ENCODE measurements at regions not wholly inside any gene's neighbourhood (a gene's known extent, or its start where the extent isn't known, plus 50 kb on each side); places are given as distances from the start of the nearest gene placed in this dataset.

DNA sequence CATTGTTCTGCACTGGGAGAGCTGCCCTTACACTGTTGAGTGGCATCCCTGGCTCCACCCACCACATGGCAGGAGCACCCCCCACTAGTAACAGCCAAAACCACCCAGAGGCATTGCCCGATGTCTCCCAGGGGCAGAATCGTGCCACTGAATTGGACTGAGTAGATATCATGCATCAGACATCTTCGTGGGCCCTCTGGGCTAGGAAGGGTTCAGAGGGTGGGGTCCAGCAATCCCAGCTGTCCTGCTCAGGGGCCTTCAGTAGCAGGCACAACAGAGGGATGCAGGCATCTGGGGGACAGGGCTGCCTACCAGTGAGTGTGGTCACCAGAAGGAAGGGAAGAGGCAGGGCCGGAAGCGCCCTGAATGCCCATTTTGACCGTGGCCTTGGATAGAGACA lies 119.7 kb upstream of the PPP2R2D start:
- TF ChIP-seq MYC (IDR thresholded peaks at IDR 0.05; ENCODE audit: low read depth, low read length) (no peak), POLR2A (IDR thresholded peaks at IDR 0.05; ENCODE audit: extremely low read depth, insufficient read length) (no peak)
- TF ChIP-seq, protein P1, sequence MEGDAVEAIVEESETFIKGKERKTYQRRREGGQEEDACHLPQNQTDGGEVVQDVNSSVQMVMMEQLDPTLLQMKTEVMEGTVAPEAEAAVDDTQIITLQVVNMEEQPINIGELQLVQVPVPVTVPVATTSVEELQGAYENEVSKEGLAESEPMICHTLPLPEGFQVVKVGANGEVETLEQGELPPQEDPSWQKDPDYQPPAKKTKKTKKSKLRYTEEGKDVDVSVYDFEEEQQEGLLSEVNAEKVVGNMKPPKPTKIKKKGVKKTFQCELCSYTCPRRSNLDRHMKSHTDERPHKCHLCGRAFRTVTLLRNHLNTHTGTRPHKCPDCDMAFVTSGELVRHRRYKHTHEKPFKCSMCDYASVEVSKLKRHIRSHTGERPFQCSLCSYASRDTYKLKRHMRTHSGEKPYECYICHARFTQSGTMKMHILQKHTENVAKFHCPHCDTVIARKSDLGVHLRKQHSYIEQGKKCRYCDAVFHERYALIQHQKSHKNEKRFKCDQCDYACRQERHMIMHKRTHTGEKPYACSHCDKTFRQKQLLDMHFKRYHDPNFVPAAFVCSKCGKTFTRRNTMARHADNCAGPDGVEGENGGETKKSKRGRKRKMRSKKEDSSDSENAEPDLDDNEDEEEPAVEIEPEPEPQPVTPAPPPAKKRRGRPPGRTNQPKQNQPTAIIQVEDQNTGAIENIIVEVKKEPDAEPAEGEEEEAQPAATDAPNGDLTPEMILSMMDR (IDR thresholded peaks at IDR 0.05; ENCODE audit: low read depth, low read length) = no peak

Data from NB4 (cell line).